Cardiac muscle cell (in vitro differentiated cells and primary cell): ENCODE measurements at regions not wholly inside any gene's neighbourhood (a gene's known extent, or its start where the extent isn't known, plus 50 kb on each side); places are given as distances from the start of the nearest gene placed in this dataset.
A peak's percentile ranks its signal among the peaks of the same experiment; 100 is the strongest.

ENCODE experiments used
- DNase-seq, 2 donors: peaks; one replicate each; pipeline versions ENCODE4 v3.0.0 to v3.0.0-alpha.2; 2010 to 2017; ENCODE audit warnings: low read depth in 1 of 2, low spot score in 1 of 2
- H3K27ac ChIP-seq: fragments of 200-600 bp; sonication (generic); 2 replicates; pipeline ENCODE4 v1.5.1; 2016
- H3K27me3 ChIP-seq: fragments of 200-600 bp; sonication (generic); 2 replicates; pipeline ENCODE4 v1.6.0; 2016; ENCODE audit warnings: control low read depth
- H3K36me3 ChIP-seq: fragments of 200-600 bp; sonication (generic); 2 replicates; pipeline ENCODE4 v1.5.1; 2016; ENCODE audit warnings: control low read depth
- H3K4me1 ChIP-seq: fragments of 200-600 bp; sonication (generic); 2 replicates; pipeline ENCODE4 v1.8.1; 2017; ENCODE audit warnings: low read depth, mild to moderate bottlenecking, mixed run types
- H3K4me3 ChIP-seq: fragments of 200-600 bp; sonication (generic); 2 replicates; pipeline ENCODE4 v1.5.1; 2016; ENCODE audit warnings: mild to moderate bottlenecking
- H3K9me3 ChIP-seq: fragments of 200-600 bp; sonication (generic); 2 replicates; pipeline ENCODE4 v1.5.1; 2017; ENCODE audit warnings: low read depth, mild to moderate bottlenecking, control low read depth
- CTCF ChIP-seq: IDR thresholded peaks from 2 replicates; pipeline ENCODE4 v1.5.1; 2012; ENCODE audit warnings: low read depth, mild to moderate bottlenecking, low read length

DNA sequence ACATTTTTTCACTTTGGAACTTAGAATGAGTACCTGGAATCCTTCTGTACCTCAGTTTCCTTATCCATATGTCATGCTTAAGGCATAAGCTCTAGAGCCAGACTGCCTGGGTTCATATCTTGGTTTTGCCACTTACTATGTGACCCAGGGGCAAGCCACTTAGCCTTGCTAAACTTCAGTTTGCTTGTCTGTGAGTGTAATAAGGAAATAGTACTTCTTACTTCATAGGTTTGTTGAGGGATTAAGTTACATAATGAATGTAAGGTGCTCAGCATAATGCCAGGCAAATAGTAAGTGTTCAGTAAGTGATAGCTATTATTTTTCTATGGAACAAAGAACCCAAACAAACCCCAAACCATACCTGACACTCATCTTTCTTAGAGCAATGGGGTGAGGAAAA is 225.1 kb downstream of the BCAT1 start:
- Histone ChIP-seq H3K27ac (no peak overlapping the region), H3K36me3 (no peaks in the 10 kb centered on the region), H3K4me3 (no peak overlapping the region), H3K4me1 (peaks cover 7% of the 10 kb centered on the region), H3K9me3 (no peaks in the 10 kb centered on the region), H3K27me3 (no peaks in the 10 kb centered on the region)
- DNase-seq = no peak
- no peak for TF ChIP-seq CTCF

- no peaks in the 10 kb centered on the region for H3K36me3 ChIP-seq
- no peaks in the 10 kb centered on the region for H3K27me3 ChIP-seq
- H3K4me1 ChIP-seq = peaks cover 7% of the 10 kb centered on the region
- H3K4me3 ChIP-seq = no peak overlapping the region
- H3K9me3 ChIP-seq = no peaks in the 10 kb centered on the region
- no peak overlapping the region for H3K27ac ChIP-seq
- TF ChIP-seq CTCF = no peak
- DNase-seq = no peak
These were observed 227.7 kb downstream of the BCAT1 start for GRCh38 chr12:24721191-24721590.

DNA sequence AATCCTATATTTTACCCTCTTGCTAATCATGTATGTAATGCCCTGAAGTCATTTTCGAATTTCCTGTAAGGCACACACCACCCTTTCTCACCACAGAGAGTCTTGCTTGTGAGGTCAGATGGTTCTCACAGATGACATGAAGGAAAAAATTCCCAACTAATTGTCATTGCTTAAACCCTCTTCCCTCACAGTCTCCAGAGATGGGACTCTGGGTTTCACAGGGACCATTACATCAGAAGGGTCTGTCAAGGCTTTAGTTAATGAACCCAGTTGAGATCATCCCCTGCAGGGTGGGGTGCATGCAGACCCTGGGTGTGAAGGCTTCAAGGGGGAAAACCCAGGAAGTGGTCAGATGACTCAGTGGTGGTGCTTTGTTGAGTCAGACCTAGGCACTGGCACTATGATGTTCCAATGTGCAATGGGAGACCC is 229.6 kb downstream of the BCAT1 start:
- no peaks in the 10 kb centered on the region for H3K36me3 ChIP-seq
- H3K4me1 ChIP-seq = peaks cover 6% of the 10 kb centered on the region
- no peak for TF ChIP-seq CTCF
- peak in 1 of 2 donors; percentile 26 for DNase-seq
- H3K4me3 ChIP-seq = no peak overlapping the region
- H3K9me3 ChIP-seq = no peaks in the 10 kb centered on the region
- no peak overlapping the region for H3K27ac ChIP-seq
- no peaks in the 10 kb centered on the region for H3K27me3 ChIP-seq

GRCh38 chr12:24718617-24719016 is 230.3 kb downstream of the BCAT1 start:
- no peak for DNase-seq
- H3K27me3 ChIP-seq = no peaks in the 10 kb centered on the region
- no peaks in the 10 kb centered on the region for H3K36me3 ChIP-seq
- H3K4me1 ChIP-seq = peaks cover 6% of the 10 kb centered on the region
- no peak for TF ChIP-seq CTCF
- H3K27ac ChIP-seq = no peak overlapping the region
- H3K4me3 ChIP-seq = no peak overlapping the region
- H3K9me3 ChIP-seq = no peaks in the 10 kb centered on the region

GRCh38 chr12:24714237-24714636 is 234.7 kb downstream of the BCAT1 start:
- peaks cover 6% of the 10 kb centered on the region for H3K4me1 ChIP-seq
- H3K36me3 ChIP-seq = no peaks in the 10 kb centered on the region
- no peaks in the 10 kb centered on the region for H3K27me3 ChIP-seq
- DNase-seq = no peak
- H3K27ac ChIP-seq = no peak overlapping the region
- H3K4me3 ChIP-seq = no peak overlapping the region
- H3K9me3 ChIP-seq = no peaks in the 10 kb centered on the region
- no peak for TF ChIP-seq CTCF
